ENCODE measurements at regions not wholly inside any gene's neighbourhood (a gene's known extent, or its start where the extent isn't known, plus 50 kb on each side); places are given as distances from the start of the nearest gene placed in this dataset.

DNA sequence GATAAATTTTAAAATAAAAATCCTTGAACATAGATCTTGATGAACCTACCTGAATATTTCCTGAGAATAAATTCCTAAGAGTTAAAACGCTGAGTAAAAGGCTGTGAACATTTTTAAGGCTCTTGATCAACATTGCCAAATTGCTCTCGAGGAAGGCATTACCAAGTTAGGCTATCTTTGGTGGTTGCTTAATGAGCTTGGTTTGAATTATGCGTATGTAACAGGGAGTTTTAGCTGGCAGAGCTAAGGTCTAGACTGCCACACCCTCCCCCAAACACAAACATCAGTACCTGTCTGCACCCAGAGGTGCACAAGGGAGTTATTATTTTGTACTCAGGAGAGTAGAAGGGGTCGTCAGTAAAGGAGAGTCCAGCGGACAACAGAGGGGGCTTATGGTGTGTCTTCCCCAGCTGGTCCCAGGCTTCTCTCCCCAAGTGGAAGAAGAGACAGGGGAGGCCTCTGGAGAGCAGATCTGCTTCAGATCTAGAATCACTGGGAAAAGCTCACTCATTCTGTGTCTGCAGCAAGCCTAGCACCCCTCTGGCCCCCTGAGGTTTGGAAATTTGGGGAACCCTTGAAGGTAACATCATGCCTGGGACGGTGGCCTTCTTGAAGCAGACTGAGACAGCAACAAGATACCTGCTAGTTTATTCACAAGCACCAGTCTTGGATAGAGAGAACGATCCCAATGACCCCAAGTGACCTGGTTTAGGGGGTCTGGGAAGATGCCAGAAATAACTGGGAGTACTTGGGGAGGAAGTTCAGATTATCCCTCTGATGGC, 197.2 kb upstream of the ID2 start:
- DNase-seq = no peak

DNA sequence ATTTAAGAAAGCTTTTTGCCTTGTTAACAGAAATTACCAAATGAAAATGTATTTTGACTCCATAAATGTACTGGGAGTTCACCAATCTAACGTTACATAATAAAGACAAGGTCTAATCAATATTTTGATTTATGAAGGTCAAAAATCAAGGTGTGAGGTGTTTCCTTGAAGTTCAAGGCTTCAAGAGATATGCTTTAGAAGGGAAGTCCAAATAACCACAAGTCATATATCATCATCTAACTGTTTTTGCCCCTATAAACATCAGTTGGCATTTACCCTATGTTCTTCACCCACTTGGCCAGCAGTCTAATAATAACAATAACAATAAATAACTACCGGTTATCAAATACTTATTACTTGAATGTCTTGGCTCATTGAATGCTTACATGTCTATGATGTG, 196.1 kb upstream of the ID2 start:
- DNase-seq = no peak

DNA sequence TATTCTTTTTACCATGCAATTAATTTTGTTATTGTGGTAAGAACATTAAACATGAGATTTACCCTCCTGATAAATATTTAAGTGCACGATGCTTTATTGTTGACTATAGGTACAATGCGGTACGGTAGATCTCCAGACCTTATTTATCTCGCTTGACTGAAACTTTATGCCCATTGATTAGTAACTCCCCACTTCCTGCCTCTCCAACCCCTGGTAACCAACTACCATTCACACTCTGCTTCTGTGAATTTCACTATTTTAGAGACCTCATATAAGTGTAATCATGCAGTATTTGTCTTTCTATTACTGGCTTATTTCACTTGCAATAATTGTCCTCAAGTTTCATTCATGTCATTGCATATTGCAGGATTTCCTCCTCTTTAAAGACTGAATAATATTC, 195.7 kb upstream of the ID2 start:
- DNase-seq = no peak

DNA sequence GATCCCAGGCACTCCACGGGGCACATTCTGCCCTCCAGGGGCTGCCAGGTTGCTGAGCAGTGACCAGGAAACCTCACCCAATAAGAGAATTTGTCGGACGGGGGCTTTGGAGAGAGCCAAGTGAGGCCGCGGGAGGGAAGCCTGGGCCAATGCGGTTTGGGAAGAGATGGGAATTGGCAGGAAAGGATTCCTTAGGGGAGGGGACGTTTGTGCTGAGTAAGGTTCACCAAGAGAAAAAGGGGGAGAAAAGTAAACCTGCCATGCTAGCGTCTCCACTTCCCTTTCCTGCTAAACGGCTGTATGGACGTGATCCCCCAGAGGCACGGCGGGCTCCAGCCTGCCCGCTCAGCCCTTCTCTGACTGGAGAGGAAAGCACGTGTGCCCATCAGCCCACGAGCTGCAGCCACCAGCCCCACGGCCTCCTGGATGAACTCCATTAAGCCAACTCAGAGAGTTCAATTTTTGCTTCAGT, 194.4 kb upstream of the ID2 start:
- no peak for DNase-seq

DNA sequence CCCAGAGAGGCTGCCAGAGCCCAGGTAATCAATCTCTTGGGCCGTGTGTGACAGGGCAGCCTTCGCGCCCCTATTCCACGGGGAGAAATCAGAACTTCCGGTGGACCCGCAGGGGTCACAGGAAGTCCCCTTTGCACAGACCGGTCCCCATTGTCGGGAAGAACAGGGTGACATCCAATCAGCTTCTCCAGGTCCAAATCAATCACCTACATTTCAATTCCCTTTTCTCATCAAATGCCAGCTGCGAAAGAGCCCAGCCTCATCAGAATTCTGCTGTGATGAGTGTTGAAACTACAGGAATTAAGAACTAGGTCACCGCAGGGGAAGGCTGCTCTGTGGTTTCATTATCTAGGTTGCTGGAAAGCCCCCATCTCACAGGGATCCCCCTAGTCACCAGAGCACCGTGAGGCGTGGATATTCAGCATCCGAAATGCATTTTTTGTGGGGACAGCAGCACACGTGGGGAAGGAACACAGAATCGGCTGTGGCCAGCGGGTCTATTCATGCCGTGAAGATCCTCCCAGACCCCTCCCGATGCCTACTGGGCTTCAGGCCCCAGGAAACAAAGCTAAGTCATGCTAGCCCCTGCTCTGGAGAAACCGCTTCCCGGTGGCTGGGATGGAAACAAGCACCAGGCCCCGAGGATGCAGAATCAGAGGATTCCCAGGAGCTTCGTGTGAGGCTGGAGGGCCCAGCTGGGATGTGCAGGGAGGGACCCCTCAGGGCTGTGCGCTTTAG, 193.7 kb upstream of the ID2 start:
- peak; percentile 22 for DNase-seq

DNA sequence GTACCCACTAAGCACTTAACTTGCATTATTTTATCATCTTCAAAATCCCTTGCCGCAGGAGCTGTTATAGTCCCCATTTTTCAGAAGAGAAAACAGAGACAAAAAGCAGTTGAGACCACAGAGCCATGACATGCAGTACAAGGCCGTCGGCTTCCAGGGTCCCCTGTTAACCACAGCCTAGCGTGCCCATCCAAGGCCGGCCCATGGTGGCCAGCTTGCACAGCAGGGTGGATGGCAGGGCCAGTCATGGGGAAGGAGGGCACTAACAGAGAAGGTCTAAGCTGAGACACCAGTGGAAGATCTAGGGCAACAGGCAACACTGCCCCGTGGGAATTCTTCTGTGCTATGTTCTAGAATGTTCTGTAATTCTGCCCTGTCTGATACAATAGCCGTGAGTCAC, 192.6 kb upstream of the ID2 start:
- DNase-seq = no peak

DNA sequence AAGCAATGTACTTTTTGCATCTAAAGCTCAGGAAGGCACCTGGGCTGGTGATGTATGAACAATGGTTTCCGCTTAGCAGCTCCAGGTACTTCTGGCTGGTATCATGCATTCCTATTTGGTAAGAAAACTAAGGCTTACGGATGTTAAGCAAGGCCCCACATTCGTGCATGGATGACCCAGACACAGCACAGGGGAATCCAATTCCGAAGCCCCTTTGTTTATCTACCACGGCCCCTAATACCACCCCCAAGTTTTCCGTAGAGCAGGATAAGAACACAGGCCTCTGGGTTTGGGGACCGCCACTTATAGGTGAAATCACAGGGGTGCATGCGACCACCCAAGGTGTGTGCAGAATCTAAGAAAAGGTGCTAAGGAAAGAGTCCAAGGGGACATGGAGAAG, 192.1 kb upstream of the ID2 start:
- no peak for DNase-seq

DNA sequence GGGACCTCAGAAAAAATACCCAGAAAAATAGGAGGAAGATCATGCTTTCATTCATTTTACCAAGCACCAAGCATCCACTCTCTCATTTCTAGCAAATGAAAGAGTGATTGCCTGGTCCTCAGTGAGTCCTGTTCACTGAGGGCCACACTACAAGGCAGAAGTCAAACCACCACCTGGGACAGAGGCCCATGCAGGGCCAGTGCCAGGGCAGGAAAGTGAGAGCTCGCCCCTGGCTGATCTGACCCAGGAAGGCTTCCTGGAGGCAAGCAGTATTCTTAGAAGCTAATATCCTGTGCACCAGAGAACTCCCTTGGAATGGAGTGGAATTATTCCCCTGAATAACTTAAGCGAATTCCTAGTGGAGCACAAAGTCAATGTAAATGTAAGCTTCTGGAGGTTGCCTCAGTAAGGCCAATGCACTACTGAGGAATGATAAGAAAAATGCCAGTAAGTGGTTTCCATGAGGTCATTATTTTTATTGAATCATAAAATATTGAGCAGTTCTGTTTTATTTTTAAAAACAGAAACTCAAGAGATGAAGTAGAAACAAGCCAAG, 191.6 kb upstream of the ID2 start:
- DNase-seq = no peak

DNA sequence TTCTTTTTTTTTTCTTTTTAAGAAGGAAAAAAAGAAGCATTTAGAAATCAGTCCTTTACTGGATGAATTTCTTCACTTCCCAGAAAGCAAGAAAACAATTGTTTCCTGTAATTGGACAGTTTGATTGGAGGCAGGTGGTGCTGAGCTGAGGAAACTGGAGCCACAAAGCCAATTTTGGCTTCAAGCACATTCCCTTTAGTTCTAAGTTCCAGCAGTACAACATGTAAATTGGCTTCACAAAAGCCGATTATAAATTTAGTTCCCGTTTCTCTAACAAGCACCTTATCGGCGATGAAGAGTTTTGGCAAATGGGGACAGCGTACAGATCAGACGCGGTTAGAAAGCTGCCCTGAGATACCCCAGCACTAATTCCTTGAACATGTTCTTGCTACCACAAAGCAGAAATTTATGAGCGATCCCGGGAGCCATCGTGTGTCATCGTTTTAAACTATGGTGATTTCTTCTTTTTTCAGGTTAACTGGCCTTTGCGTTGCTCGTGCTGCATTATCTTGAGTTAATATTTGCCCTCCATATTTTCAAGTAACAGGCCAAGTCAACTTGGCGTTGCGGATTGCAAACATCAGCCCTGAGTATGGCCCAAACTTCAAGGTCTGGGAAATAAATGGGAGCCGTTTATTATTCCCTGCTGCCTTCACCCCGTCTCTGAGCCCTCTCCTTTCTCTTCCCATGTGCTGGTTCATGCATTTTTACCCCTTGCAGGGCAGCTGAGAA, 190.4 kb upstream of the ID2 start:
- no peak for DNase-seq

DNA sequence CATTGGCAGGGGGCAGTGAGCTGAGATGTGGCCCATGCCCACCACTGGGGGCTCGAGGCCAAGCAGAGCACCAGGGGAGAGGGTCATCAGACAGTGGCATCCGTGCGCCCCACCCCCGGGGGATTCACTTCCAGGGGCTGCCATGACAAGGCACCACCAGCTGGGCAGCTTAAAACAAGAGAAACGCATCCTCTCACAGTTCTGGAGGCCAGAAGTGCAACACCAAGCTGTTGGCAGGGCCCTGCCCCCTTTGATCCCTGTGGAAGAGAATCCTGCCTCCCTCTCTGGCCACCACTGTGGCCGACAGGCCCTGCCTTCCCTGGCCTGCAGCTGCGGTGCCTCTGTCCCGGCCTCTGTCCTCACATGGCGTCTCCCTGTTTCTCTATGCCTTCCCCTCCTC, 187.7 kb upstream of the ID2 start:
- DNase-seq = no peak

DNA sequence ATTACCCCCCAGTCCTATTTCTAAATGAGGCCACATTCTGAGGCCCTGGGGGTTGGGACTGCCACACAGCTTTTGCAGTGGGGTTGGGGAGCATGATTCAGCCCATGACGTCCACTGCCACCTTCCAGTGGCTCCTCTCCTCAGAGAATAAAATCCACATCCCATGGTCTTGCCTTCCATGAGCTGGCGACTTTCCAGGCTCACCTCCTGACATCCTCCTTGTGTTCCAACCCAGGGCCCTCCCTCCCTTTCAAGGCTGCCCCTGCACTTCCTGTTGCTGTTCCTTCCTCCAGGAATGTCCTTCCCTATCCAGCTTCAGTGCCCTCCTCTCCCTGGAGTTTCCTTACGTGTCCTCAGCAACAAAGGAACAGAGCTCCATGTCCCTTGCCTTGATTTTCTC, 187.3 kb upstream of the ID2 start:
- no peak for DNase-seq

DNA sequence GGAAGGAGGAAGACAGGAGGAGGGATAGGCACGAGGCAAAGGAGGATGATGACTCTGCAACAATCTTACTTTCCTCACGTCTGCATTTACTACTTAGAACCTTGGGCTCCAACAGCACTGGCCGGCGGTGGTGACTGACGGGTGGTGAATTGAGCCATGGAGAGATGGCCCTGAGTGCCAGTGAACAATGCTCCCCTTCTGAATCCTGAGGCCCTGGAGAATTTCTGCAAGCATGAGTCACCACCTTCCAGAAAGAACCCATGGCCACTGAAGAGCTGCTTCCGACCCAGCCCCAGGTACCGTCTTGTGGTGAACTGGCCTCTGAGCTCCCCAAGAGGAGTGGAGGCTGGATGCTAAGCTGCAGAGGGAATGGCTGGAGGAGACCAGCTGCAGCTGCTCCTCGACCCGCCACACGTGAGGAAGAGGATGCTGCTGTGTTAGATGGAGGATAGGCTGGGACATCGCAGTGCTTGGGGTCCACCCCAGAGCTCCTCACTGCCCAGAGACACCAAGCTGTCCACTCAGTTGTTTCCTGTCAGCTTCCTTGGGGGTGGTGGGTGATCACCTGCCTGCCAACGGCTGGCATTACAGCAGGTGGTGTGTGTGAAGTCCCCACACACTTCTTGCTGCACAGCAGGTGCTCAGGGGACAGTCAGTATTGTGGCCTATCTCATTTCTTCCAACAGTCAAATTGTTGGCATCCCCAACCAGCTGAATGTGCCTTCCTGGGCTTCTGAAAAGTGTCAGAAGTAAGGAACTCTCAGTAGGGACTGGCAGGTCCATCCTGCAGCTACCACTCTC, 186.5 kb upstream of the ID2 start:
- no peak for DNase-seq

DNA sequence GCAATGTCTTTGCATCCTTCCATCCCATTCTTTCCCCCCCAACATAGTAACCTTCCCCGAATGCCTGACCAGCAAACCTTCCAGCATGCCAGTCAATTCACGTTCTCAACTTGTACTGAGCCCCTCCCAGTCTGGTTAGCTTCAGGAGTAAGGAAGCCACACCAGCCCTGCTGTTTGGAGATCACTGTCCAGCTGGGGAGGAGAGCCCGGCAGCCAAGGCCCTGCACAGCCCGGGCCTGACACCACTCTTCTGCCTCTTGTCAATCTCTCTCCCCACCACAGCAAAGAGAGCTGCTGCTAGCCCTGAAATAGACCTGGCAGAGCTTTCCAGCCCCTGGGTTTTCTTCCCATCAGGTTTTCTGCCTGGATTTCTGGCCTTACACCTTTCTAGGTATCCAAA, 185.8 kb upstream of the ID2 start:
- DNase-seq = no peak

DNA sequence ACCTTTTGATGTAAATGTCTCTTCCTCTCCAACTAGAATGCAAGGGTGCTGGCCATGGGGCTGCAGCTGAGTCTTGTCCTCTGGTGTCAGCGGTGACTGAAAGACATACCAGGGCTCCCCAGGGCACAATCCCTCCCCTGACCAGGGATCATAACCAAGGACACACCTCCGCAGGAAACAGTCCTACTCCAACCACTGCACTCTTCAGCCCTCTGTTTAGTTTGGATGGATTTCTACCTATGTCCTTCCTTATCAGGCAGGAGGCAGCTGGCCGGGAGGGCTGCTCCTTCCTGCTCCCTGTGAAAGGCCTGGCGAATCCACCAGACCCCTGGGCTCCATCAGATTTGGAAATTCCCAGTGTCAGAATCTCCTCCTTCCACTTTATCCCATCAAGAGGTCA, 185.2 kb upstream of the ID2 start:
- no peak for DNase-seq

DNA sequence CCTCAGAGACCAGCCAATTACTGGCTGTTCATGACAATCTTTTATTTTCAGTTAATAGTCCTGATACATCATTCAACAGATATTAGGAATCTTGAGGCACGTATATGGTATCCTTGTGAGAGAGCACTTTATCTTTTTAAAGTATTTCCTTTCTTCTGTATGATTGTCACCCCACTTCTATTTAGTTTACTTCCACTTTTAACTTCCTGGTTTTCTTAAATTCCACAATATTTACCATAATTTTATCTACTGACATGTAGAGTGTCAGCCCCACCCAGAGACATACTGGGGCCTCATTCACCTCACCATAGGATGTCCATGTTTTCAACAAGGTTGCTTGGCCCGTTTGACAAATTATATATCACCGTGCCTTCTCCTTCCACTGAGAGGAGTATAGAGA, 182.9 kb upstream of the ID2 start:
- no peak for DNase-seq

DNA sequence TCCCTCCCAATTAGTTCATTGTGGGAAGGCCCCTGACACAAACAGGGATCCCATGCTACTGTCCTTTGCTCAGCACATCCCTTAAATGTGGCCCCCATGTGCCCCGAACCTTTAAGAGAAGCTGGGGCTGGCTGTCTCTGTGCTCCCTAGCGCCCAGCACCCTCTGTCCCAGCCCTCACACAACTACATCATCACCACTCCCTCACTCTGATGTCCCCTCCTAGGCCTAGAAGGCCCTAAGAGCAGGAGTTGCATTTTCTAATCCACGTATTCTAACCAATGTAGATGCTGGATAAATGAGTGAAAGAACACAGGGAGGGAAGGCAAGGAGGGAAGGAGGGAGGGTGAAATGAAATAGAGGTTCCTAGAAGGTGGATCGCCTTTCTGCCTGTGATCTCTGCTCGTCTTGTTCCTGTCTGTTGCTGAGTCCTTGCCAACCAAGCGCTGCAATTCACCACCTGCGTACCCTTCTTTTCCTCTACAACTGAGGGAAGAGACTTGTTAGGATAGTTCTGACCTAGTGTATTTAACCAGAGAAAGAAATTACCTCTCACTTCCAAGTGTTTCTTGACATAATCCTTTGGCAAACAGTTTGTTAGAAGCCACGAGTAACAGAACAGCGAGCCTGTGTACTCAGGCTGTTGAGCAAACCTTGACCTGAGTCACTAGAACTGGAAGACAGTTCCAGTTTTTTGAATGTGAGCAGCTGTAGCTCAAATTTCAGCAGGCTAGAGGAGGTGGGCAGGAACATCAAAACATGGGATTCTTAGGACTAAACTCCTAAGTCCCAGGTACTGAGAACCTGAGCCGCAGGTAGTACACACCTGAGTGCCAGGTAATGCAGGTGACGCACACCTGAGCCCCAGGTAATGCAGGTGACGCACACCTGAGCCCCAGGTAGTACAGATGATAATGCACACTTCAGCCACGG, 181.5 kb upstream of the ID2 start:
- DNase-seq = no peak

DNA sequence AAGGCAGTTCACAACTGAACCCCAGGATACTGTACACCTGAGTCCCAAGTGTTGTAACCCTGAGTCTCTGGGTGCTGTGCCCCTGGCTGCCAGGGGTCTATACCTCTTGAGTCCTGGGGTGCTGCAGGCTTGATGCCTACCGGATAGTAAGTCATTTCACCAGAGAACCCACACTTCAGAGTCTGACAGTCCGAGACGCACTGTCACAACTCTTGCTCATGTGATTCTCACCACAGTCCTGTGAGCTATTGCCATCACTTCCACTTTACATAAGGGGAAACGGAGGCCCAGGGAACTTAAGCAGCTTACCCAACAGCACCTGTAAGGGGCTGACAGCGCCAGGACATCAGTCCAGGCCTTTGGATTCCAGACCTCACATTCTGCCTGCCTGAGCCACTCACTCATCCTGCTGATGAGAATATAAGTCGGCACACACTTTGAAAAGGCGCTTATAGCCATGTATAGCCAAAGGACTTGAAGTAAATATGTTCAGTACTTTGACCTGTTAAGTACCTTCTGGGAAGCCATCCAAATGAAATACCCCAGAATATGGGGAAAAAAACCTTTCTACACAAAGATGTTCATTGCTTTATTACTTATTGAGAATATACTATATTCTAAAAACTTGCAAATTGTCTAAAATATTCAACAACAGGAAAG, 180.7 kb upstream of the ID2 start:
- no peak for DNase-seq

DNA sequence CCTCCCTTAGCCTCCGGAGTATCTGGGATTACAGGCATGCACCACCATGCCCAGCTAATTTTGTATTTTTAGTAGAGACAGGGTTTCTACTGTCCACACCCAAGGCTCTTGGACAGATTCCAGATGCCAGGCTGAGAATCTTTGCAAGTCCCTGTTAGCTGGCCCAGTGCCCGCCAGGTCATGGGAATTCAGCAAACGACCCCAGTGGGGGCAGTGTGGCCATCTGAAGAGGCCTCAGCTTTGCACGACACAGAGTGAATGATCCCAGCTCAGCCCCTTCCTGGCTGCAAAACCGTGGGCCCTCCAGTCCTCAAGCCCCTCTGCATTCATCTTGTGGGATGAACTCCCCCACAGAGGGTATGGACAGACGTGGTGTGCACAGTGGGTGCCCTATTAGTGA, 179.5 kb upstream of the ID2 start:
- peak; percentile 50 for DNase-seq

DNA sequence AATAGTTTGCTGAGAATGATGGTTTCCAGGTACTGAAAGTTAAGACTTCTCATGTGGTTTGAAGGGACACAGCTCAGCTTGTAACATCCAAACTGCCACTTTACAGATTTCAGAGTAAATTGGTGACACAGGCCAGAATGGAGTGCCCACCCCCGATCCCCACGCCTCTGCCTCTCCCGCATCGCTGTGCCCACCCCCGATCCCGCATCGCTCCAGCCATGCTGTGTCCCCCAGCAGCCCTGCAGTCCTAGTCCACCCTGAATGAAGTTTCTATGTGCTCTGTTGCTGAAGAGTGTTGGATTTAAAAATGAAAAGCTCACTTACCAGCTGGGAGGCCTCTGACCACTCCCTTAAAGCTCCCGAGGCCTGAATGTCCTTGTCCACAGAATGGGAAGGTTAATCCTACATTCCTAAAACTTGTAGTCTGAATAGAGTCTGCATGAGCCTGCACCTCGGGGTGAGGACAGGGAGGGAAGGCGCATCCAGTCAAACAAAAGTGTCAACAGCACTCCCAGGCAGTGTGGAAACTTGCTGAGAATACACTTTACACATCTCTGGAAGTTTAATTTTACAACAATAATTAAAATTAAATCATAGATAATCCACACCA, 176.4 kb upstream of the ID2 start:
- DNase-seq = no peak

DNA sequence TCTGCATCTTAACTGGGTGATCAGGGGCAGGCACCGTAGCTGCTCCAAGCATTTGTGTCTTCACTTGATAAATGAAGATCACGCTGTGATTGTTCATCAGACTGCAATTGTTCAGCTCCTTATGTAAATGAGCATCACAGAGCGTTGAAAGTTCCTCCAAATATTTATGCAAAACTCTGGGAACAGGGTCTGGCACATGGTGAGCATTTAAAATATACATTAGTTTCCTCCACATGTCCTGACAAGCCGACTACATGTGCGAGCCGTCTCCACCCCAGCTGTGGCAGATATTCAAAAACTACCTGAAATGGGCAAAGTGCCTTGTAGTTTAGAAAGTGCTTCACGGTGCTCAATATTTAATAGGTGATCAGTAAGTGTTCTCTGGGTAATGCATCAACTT, 175.1 kb upstream of the ID2 start:
- no peak for DNase-seq

DNA sequence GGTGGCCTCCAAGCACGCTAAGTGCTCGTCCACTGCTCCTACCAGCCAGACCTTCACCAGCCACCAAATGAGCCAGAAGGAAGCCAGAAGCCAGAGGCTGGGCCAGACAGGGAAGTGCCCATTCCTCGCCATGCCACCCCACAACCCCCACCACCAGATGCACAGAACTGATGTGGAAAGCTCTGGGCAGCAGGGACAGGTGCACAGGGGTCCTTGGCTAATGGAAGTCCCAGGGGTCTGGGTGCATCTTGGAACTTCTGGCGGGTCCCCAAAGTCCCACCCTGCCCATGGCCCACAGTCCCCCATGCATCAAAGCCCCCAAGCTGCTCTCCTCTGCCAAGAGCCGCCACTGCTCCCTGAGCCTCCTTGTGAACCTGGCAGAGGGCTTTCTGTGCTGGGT, 173.1 kb upstream of the ID2 start:
- no peak for DNase-seq
